GM23338 (cell line): ENCODE measurements at regions not wholly inside any gene's neighbourhood (a gene's known extent, or its start where the extent isn't known, plus 50 kb on each side); places are given as distances from the start of the nearest gene placed in this dataset.

Experiments used
- ATAC-seq: fragments of 200-7000 bp; cut with Tn5 transposase; 3 replicates; pipeline ENCODE4 v1.9.1; 2020
- DNase-seq: peaks from one replicate; pipeline ENCODE4 v3.0.0-alpha.2; 2015; ENCODE audit warnings: low spot score
- H2AFZ ChIP-seq: fragments of 200-600 bp; sonication (generic); 2 replicates; pipeline ENCODE4 v1.8.0; 2016; ENCODE audit warnings: antibody characterized with exemption, mild to moderate bottlenecking, moderate library complexity
- H3F3A ChIP-seq: fragments of 200-600 bp; sonication (generic); replicated peaks from 2 replicates; pipeline ENCODE4 v1.8.0; 2017; ENCODE audit warnings: antibody characterized with exemption, mixed run types, low read depth
- H3K27ac ChIP-seq: fragments of 200-600 bp; sonication (generic); 2 replicates; pipeline ENCODE4 v1.6.1; 2016; ENCODE audit warnings: low read depth
- H3K27me3 ChIP-seq: fragments of 200-600 bp; sonication (generic); 2 replicates; pipeline ENCODE4 v1.8.0; 2016; ENCODE audit warnings: mild to moderate bottlenecking, mixed run types, moderate library complexity; ENCODE audit not compliant: insufficient read depth
- H3K36me3 ChIP-seq: fragments of 200-600 bp; sonication (generic); 2 replicates; pipeline ENCODE4 v1.8.0; 2016; ENCODE audit warnings: mild to moderate bottlenecking; ENCODE audit not compliant: insufficient read depth
- H3K4me1 ChIP-seq: fragments of 200-600 bp; sonication (generic); 2 replicates; pipeline ENCODE4 v1.8.0; 2016; ENCODE audit warnings: mild to moderate bottlenecking, moderate library complexity; ENCODE audit not compliant: insufficient read depth
- H3K4me2 ChIP-seq: fragments of 200-600 bp; sonication (generic); 2 replicates; pipeline ENCODE4 v1.7.1; 2017; ENCODE audit warnings: mixed run types
- H3K4me3 ChIP-seq: fragments of 200-600 bp; sonication (generic); 2 replicates; pipeline ENCODE4 v1.6.1; 2016; ENCODE audit warnings: mixed run types
- H3K79me2 ChIP-seq: fragments of 200-600 bp; sonication (generic); replicated peaks from 2 replicates; pipeline ENCODE4 v1.8.0; 2017; ENCODE audit warnings: mild to moderate bottlenecking; ENCODE audit not compliant: insufficient read depth
- H3K9me2 ChIP-seq: fragments of 200-600 bp; sonication (generic); 2 replicates; pipeline ENCODE4 v1.8.0; 2017; ENCODE audit not compliant: insufficient read depth
- H4K20me1 ChIP-seq: fragments of 200-600 bp; sonication (generic); replicated peaks from 2 replicates; pipeline ENCODE4 v1.8.0; 2017; ENCODE audit warnings: mild to moderate bottlenecking; ENCODE audit not compliant: insufficient read depth
- H3K27ac Mint-ChIP-seq: 2 replicates; pipeline ENCODE4 v1.8.0; 2020; ENCODE audit warnings: inconsistent platforms, mild to moderate bottlenecking, moderate library complexity, mixed read lengths
- H3K27me3 Mint-ChIP-seq: 3 replicates; pipeline ENCODE4 v1.8.0; 2022; ENCODE audit warnings: low read depth, mild to moderate bottlenecking, moderate library complexity, mixed read lengths, inconsistent platforms; ENCODE audit not compliant: insufficient read depth, poor library complexity
- H3K36me3 Mint-ChIP-seq: 3 replicates; pipeline ENCODE4 v1.8.0; 2021; ENCODE audit warnings: low read depth, mild to moderate bottlenecking, inconsistent platforms, moderate library complexity, mixed read lengths
- H3K4me1 Mint-ChIP-seq: 3 replicates; pipeline ENCODE4 v1.8.0; 2020; ENCODE audit warnings: mild to moderate bottlenecking, inconsistent platforms, mixed read lengths
- H3K4me3 Mint-ChIP-seq: 3 replicates; pipeline ENCODE4 v1.8.0; 2021; ENCODE audit warnings: moderate library complexity, mild to moderate bottlenecking, inconsistent platforms, mixed read lengths
- H3K9me3 Mint-ChIP-seq: 3 replicates; pipeline ENCODE4 v1.8.0; 2020; ENCODE audit warnings: moderate library complexity, mild to moderate bottlenecking, inconsistent platforms, mixed read lengths
- JUNB ChIP-seq: IDR thresholded peaks from one replicate; pipeline ENCODE4 v1.6.1; 2016; ENCODE audit warnings: antibody characterized with exemption; ENCODE audit not compliant: unreplicated experiment
- NANOG ChIP-seq: IDR thresholded peaks from 2 replicates; pipeline ENCODE4 v1.6.1; 2016; ENCODE audit warnings: antibody characterized with exemption, borderline replicate concordance
- STAT1 ChIP-seq: IDR thresholded peaks from one replicate; pipeline ENCODE4 v1.6.1; 2016; ENCODE audit warnings: antibody characterized with exemption; ENCODE audit not compliant: unreplicated experiment
- TF ChIP-seq, protein P1 (sequence below): IDR thresholded peaks from one replicate; pipeline ENCODE4 v1.6.1; 2018; ENCODE audit warnings: antibody characterized with exemption; ENCODE audit not compliant: unreplicated experiment

DNA sequence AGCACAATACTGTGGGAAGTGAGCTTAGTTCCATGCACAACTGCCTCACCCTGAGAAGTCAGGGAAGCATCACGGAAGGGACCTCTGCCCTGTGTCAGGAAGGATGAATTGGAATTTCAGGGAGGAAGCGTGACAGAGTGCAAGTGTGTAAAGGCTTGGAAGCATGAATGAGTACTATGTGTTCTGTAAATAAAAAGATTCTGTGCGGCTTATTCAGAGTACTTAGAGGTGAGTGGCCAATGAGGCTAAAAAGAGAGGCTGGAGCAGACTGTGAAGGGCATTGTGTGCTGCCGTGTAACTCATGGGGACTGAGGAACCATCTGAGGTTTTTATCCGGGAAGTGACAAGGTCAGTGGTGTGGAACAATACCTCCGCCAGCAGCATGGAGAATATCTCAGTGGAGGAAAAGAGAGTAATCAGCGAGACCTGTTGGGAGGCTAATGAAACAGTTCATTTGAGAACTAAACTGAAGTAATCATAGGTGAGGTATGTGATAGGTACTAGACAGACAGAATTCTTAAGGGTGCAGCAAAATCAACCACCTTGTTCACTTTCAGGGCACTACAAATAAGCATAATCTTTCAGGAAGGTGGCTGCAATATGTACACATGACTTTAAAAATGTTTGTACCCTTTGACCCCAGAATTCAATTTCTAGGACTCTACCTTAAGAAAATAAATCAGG, 64.9 kb upstream of the SPRED1 start:
- Histone ChIP-seq H3K27ac (no peak overlapping the region), H3F3A (no peaks in the 10 kb centered on the region), H3K4me1 (peaks cover 26% of the 10 kb centered on the region), H3K4me3 (no peak overlapping the region), H2AFZ (no peak overlapping the region), H4K20me1 (no peaks in the 10 kb centered on the region), H3K27me3 (no peaks in the 10 kb centered on the region), H3K9me2 (0 out of 2 replicates have a peak, but pooled peaks cover 9% of the 10 kb centered on the region), H3K4me2 (no peak overlapping the region), H3K79me2 (no peaks in the 10 kb centered on the region), H3K36me3 (no peaks in the 10 kb centered on the region)
- no peaks in the 10 kb centered on the region for H3K9me3 Mint-ChIP-seq
- DNase-seq (no peak), ATAC-seq (no peak)
- TF ChIP-seq, protein P1, sequence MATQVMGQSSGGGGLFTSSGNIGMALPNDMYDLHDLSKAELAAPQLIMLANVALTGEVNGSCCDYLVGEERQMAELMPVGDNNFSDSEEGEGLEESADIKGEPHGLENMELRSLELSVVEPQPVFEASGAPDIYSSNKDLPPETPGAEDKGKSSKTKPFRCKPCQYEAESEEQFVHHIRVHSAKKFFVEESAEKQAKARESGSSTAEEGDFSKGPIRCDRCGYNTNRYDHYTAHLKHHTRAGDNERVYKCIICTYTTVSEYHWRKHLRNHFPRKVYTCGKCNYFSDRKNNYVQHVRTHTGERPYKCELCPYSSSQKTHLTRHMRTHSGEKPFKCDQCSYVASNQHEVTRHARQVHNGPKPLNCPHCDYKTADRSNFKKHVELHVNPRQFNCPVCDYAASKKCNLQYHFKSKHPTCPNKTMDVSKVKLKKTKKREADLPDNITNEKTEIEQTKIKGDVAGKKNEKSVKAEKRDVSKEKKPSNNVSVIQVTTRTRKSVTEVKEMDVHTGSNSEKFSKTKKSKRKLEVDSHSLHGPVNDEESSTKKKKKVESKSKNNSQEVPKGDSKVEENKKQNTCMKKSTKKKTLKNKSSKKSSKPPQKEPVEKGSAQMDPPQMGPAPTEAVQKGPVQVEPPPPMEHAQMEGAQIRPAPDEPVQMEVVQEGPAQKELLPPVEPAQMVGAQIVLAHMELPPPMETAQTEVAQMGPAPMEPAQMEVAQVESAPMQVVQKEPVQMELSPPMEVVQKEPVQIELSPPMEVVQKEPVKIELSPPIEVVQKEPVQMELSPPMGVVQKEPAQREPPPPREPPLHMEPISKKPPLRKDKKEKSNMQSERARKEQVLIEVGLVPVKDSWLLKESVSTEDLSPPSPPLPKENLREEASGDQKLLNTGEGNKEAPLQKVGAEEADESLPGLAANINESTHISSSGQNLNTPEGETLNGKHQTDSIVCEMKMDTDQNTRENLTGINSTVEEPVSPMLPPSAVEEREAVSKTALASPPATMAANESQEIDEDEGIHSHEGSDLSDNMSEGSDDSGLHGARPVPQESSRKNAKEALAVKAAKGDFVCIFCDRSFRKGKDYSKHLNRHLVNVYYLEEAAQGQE: no peak
- no peaks in the 10 kb centered on the region for H3K36me3 Mint-ChIP-seq
- no peaks in the 10 kb centered on the region for H3K27me3 Mint-ChIP-seq
- peaks cover 36% of the 10 kb centered on the region for H3K4me1 Mint-ChIP-seq
- H3K4me3 Mint-ChIP-seq: no peak overlapping the region
- H3K27ac Mint-ChIP-seq: peak overlapping the region; percentile 17; the same call in 1 of the 2 replicates

DNA sequence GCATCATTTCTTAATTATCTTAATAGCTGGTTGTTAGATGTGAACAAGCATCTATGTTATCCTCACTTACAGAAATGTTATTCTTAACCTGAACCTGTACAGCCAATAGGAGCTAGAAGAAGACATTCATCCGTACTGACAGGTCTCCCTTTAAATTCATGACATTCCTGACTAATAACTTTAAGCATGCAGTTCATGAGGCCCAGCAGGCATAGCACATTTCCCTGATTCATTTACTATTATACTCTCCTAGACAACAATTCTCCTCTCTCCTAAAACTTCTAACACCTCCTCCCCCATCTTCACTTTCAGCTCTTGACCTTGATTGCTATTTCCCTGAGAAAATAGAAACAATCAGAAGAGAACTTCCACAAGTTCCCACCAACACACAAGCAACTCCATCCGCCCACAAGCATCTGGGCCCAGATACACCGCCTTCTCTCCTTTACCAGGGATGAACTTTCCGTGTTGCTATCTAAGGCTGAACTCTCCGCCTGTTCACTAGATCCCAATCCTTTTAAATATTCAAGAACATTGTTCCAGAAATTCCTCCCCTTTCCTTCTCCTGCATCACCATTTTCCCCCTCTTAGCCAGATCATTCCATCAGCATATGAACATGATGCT, 62.9 kb upstream of the SPRED1 start:
- H3K4me3 Mint-ChIP-seq: no peak overlapping the region

More for the DNA sequence above, 62.9 kb upstream of the SPRED1 start:
- ATAC-seq (no peak), DNase-seq (no peak)
- H3K27ac ChIP-seq: no peak overlapping the region
- no peak overlapping the region for H2AFZ ChIP-seq
- no peak overlapping the region for H3K4me2 ChIP-seq
- 0 out of 2 replicates have a peak, but pooled peaks cover 9% of the 10 kb centered on the region for H3K9me2 ChIP-seq
- no peaks in the 10 kb centered on the region for H3K36me3 ChIP-seq
- H3K27ac Mint-ChIP-seq: no peak overlapping the region
- H3F3A ChIP-seq: no peaks in the 10 kb centered on the region
- no peaks in the 10 kb centered on the region for H3K27me3 ChIP-seq
- H3K9me3 Mint-ChIP-seq: no peaks in the 10 kb centered on the region
- peaks cover 38% of the 10 kb centered on the region for H3K4me1 Mint-ChIP-seq
- H4K20me1 ChIP-seq: no peaks in the 10 kb centered on the region
- H3K27me3 Mint-ChIP-seq: no peaks in the 10 kb centered on the region
- no peak overlapping the region for H3K4me3 ChIP-seq
- no peaks in the 10 kb centered on the region for H3K36me3 Mint-ChIP-seq
- peaks cover 26% of the 10 kb centered on the region for H3K4me1 ChIP-seq
- H3K79me2 ChIP-seq: no peaks in the 10 kb centered on the region
- TF ChIP-seq STAT1 (no peak), NANOG (no peak), JUNB (no peak)
- TF ChIP-seq, protein P1: no peak
